GM21360 (cell line): ENCODE measurements at regions not wholly inside any gene's neighbourhood (a gene's known extent, or its start where the extent isn't known, plus 50 kb on each side); places are given as distances from the start of the nearest gene placed in this dataset.

Experiments used
- ATAC-seq: cut with Tn5 transposase; IDR thresholded peaks from one replicate; pipeline ENCODE4 v1.9.1; 2021; ENCODE audit warnings: mild to moderate bottlenecking, moderate library complexity; ENCODE audit not compliant: unreplicated experiment

DNA sequence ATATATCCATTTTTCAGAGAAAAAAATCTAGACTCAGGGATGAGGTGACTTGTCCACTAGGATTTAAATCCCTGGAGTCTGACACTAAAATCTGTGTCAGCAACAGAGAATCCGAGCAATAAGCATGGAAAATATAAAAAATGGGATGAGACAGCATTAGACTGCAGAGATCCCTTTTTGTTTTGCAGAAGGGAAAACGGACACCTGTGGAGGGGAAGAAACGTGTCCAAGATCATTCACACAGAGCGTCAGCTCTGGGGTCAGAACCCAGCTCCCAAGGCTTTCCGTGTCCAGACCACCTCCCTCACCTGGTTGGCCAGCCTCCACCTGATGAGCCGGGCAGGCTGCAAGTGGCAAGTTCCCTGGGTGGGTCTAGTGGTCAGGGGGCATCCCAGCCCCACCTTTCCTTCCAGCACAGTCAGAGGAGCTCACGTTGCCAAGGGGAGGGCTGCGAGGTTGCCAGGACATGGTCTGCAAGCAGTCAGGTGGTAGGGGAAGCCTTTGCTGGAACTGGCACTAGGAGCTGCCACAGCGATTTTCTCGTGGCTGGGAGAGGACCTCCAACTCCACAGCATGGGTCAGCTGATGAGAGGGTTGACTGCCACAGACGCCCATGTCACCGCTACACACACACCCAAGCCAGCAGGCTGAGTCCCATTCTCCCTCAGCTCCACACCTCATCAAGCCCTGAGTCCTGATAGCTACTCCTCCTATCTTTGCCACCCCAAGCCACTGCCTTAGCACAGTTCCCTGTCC lies 65.9 kb upstream of the CPLX2 start:
- no peak for ATAC-seq

DNA sequence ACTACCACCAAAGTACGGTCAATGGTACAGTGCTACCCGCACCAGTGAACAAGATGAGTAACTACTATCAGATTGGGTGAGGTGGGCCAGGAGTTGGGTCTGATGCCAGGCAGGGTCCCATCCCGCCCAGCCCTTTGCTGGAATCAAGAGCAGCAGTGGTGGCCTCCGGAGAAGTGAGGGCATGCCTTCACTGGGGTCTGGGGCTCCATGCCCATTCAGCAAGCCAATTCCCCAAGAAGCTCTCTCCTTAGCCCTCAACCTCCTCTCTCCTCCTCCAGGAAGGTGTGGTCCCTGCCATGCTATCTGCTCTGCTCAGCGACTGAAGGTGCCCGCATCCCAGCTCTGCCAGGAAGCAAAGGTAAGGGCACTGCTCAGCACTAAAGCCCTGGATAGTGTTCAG lies 62.7 kb upstream of the CPLX2 start:
- ATAC-seq = no peak

DNA sequence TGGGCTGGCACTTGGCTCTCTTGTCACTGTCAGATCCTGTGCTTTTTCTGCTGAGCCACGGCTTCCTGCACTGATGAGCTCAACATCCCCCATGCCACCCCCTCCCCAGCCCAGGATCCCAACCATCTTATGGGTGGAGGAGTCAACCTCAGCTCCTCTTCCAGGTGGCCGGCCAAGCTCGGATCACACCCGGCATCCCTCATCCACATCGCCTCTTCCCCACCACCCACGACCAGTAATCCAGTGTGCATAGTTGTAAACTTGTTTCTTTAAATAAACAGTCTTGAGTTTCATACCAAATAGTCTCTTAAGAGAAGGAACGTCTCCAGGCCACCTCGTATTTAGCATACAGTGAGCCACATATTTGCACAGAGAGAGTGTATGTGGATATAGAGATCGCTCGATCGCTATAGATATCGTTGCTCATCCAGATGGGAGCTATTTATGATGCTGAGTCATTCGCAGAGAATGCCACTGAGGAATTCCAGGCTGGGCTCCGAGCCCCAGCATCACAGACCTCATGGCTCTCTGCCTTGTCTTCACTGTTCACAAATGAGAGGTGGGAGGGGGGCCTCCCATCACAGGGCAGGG lies 61.8 kb upstream of the CPLX2 start:
- ATAC-seq = no peak

DNA sequence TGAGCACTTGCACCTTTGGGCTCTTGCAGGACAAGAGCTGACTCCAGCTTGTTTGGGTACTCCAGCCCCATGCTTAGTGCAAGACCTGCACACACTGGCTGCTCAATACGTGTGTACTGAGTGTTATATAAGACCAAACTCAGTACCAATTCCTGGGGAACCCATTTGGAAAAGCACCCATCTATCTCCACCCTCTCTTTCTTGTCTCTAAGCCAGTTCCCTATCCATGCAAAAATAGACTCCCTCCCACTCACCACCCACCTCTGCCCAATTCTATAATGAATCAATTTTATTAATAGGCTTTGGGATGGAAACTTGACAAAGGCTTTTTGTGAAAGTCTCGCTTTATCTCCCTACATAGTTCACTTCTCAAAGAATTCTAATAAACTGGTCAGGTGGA lies 60.9 kb upstream of the CPLX2 start:
- ATAC-seq = no peak

DNA sequence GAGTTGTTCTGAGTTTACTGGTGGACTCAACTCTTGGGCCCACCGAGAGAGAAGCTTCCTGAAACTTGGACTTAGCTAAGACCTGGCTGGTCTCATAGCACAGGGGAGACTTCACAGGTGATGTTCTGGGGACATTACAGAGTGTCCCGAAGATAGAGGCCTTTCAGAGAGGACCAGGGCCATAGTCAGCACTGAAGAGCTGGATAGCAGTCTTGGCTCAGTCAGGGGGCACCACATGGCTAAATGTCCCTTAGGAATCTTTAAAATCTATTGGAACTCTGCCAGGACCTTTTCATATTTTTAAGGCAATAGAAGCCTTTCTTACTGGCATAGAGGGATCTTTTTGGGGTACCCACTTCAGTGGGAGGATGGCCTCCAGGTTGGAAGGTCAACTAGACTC lies 59.8 kb upstream of the CPLX2 start:
- ATAC-seq = no peak

DNA sequence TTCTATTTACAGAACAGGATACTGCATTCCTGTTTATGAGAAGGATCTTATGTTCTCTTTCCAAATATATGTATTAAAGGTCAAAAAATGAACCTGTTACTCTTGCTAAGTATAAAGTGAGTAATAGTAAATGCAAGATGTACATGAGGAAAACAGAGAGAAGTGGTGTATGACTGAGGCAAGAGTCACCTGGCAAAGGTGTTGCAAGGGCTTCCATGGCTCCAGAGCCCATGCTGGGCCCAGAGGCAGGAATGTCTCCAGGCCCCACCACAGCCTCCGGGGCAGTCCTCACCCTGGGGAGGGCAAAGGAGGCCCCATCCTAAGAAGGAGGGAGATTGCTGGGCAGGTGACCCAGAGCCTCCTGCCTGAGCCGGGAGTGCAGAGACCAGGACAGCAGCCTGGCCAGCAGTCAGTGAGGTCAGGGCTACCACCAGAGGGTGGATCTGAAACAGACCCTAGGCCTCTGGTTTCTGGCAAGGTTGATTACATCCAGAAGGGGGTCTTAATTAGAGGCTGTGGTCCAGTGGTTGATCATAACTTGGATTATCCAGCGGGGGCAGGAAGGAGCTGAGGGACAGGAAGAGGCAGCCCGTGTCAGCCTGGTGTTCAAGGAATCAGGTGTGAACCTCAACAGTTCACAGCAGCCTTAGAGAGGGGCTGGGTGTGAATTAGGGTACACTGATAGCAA lies 57.3 kb upstream of the CPLX2 start:
- no peak for ATAC-seq

DNA sequence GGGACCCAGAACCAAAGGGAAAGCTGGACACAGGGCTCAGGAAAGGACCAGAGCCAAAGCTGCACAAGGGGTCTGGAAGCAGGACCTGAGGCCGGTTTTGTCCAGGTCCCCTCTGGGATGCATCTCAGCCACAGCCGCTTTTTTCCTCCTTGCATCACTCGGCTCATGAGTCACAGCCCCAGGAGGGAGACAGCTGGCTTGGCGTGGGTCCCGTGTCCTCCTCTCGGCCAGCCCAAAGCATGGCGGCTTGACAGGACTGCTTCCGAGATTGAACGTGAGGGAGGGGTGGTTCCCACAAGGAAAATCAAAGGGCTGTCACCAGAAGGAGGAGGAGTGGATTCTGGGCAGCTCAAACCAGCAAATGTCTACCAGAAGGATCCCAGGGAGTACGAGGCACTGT lies 56.7 kb upstream of the CPLX2 start:
- ATAC-seq = no peak

DNA sequence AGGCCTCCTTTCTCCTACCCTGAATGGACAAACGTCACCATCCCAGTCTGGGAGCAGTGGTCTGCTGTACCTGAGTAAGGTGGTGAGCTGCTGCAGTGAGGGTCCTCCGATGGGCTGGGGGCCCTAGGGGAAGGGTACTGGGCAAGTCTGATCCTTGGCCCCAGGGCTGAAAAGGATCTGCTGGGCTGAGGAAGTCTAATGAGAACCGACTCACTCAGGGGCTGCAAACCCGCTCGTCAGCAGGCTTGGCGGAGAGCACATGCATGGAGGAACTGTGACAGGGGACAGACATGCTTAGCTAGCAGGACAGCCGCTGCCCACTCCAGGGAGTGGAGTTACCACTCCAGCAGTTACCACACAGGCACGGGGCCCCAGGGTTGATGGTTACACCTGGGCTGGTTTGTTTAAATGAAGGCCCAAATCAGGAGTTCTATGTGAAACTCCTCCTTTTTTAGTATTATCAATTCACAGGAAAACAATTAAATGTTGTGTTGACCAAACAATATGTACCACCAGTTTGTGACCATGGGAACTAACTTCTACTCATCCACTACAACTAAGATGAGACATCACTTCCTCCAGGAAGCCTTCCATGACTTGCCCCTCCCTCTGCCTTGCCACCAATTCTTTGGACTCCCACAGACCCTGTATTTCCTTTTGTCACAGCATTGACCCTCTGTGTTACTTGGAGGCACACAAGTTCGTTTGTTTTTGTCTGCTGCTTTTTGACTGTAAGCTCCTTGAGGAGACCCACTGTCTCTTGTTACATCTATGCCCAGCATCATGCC lies 56.1 kb upstream of the CPLX2 start:
- ATAC-seq = no peak

DNA sequence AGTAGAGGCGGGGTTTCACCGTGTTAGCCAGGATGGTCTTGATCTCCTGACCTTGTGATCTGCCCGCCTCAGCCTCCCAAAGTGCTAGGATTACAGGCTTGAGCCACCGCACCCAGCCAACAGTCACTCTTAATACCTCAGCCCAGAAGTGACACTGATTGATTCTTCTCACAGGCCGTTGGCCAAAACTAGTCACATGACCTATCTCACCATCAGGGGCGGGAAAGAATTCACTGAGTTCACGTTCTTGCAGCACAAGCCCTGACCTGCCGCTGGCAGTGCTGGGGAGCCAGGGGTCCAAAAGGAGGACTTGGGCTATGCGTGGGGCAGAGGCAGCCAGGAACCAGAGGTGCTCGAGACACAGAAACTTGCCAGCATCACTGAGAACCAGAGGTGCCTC lies 55.0 kb upstream of the CPLX2 start:
- ATAC-seq = no peak

DNA sequence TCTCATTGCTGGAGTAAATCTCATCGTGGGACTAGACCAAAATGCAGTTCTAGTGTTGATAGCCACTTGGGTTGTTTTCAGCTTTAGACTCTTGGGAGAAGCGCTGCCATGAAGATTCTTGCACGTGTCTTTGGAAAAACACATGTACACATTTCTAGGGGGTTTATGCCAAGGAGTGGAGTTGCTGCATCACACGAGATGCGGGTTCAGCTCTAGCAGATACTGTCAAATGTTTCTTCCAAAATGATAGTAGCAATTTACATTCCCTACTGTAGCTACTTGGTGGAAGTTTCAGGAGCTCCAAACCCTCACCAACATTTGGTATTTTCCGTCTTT lies 52.3 kb upstream of the CPLX2 start:
- no peak for ATAC-seq

DNA sequence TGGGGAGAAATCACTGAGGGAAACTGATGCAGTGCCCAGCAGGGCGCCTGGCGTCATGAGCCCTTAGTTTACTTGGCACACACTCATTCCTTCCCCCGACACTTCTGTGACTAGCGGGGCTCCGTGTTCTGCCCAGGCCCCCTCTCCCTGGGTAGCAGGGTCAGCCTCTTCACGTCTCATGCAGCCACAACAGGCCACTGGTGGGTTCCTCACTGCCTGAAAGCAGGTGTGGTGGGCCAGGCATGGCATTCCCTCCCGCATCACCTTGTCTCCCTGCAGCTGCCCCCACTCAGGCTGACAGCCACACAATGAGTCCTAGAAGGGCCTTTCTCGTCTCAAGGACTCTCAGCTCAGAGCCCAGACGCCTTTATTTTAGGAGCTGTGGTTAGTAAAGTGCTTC lies 51.1 kb upstream of the CPLX2 start:
- ATAC-seq = no peak
